GM12878 (cell line): ENCODE measurements at regions not wholly inside any gene's neighbourhood (a gene's known extent, or its start where the extent isn't known, plus 50 kb on each side); places are given as distances from the start of the nearest gene placed in this dataset.

Experiments
- CTCF ChIP-seq, 3 experiments: IDR thresholded peaks in 2 of 3; conservative IDR thresholded peaks in 1 of 3; 2 replicates each; pipeline ENCODE4 v1.5.1; 2011; ENCODE audit warnings: low read depth in 3 of 3, low read length in 3 of 3, mild to moderate bottlenecking in 3 of 3, control low read depth in 2 of 3, moderate library complexity in 2 of 3, inconsistent platforms in 1 of 3, mixed read lengths in 1 of 3; ENCODE audit not compliant: control insufficient read depth in 2 of 3, insufficient read depth in 1 of 3; ENCODE audit errors: extremely low read depth in 1 of 3
- MXI1 ChIP-seq: fragments of 150-350 bp; IDR thresholded peaks from 2 replicates; pipeline ENCODE4 v1.6.1; 2011; ENCODE audit warnings: low read depth, mild to moderate bottlenecking, inconsistent platforms, low read length, improper control_type of control experiment
- NBN ChIP-seq: fragments of 450-650 bp; IDR thresholded peaks from 2 replicates; pipeline ENCODE4 v1.6.1; 2016
- RAD51 ChIP-seq: fragments of 450-650 bp; IDR thresholded peaks from 2 replicates; pipeline ENCODE4 v1.6.1; 2016; ENCODE audit warnings: moderate library complexity, mild to moderate bottlenecking, inconsistent platforms

- TF ChIP-seq RAD51 (no peak), CTCF (IDR thresholded peaks at IDR 0.05 in 2 of 3, conservative IDR thresholded peaks at IDR 0.05 in 1 of 3; ENCODE audit: control insufficient read depth in 2 of 3, extremely low read depth in 1 of 3, insufficient read depth in 1 of 3, low read depth in 3 of 3, low read length in 3 of 3) (no peak), MXI1 (no peak), NBN (no peak)
Observed at GRCh38 chr1:4519954-4520353, 134.5 kb upstream of the AJAP1 start.
